DND-41 (cell line): ENCODE measurements at regions not wholly inside any gene's neighbourhood (a gene's known extent, or its start where the extent isn't known, plus 50 kb on each side); places are given as distances from the start of the nearest gene placed in this dataset.

Experiments used
- CTCF ChIP-seq: IDR thresholded peaks from 2 replicates; pipeline ENCODE4 v1.5.1; 2012; ENCODE audit warnings: borderline replicate concordance, low read length, moderate library complexity, mild to moderate bottlenecking; ENCODE audit not compliant: poor library complexity, severe bottlenecking; ENCODE audit errors: extremely low read depth
- EZH2 ChIP-seq: IDR thresholded peaks from 3 replicates; pipeline ENCODE4 v1.6.1; 2012; ENCODE audit warnings: borderline replicate concordance, low read depth, mild to moderate bottlenecking, moderate library complexity, low read length, inconsistent platforms; ENCODE audit not compliant: severe bottlenecking

DNA sequence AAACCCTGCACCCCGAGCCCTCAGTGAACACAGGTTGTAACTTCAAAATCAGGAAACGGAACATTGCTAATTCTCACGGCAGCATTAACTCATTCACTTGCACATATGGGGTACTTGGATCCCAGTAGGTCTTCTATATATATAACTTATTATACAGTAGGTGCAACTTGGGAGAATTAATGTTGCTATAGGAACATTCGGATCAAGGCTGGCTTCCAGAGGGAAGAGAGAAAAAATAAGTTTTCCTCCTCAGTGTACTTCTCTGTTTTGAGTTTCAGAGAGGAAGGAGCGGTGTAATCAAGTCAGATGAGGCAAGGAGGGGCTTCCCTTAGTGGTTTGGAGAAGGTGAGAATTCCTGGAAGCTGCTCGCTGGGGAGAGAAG, 90.9 kb upstream of the ZNF507 start:
- no peak for TF ChIP-seq CTCF
- no peak for TF ChIP-seq EZH2
